MM.1S (cell line): ENCODE measurements at regions not wholly inside any gene's neighbourhood (a gene's known extent, or its start where the extent isn't known, plus 50 kb on each side); places are given as distances from the start of the nearest gene placed in this dataset.

ENCODE experiments used
- CTCF ChIP-seq: fragments of 300-600 bp; sonication (generic); IDR thresholded peaks from 2 replicates; pipeline ENCODE4 v1.5.1; 2016; ENCODE audit warnings: antibody characterized with exemption, low read length, mixed read lengths
- EZH2 ChIP-seq: fragments of 300-600 bp; sonication (generic); optimal IDR thresholded peaks from 2 replicates; pipeline ENCODE3; 2017; ENCODE audit warnings: low read depth, mild to moderate bottlenecking, antibody characterized with exemption, low read length, mixed read lengths
- EZH2phosphoT487 ChIP-seq: fragments of 300-600 bp; sonication (generic); IDR thresholded peaks from 2 replicates; pipeline ENCODE4 v1.6.1; 2018; ENCODE audit warnings: antibody characterized with exemption, low read length

GRCh38 chr16:65947951-65948350 is 418.5 kb upstream of the CDH5 start:
- TF ChIP-seq CTCF = no peak
- no peak for TF ChIP-seq EZH2phosphoT487
- TF ChIP-seq EZH2 = no peak
